A549 (cell line): ENCODE measurements at regions not wholly inside any gene's neighbourhood (a gene's known extent, or its start where the extent isn't known, plus 50 kb on each side); places are given as distances from the start of the nearest gene placed in this dataset.

Source experiments
- ATAC-seq, 2 experiments: fragments of 200-7000 bp in 1 of 2; fragments of >200 bp in 1 of 2; cut with Nextera tagmentation in 1 of 2; cut with Tn5 transposase in 1 of 2; 3 replicates each; pipeline versions ENCODE4 v1.8.0 to v1.9.1; 2018 to 2020; ENCODE audit warnings: mild to moderate bottlenecking in 1 of 2, moderate library complexity in 1 of 2
- CTCF ChIA-PET: fragments of 300-600 bp; sonication (Branson Sonifier 250); formaldehyde crosslinking; extraction: SDS; loops from one replicate; lab custom pipeline; 2021; ENCODE audit warnings: antibody characterized with exemption, inconsistent platforms; lab: Yijun Ruan, JAX
- POLR2A ChIA-PET: fragments of 350-600 bp; formaldehyde crosslinking; extraction: SDS; loops from one replicate; lab custom pipeline; 2021; ENCODE audit warnings: antibody characterized with exemption, inconsistent platforms; lab: Yijun Ruan, JAX
- DNase-seq, 2 experiments: peaks; one replicate each; pipeline versions ENCODE4 v3.0.0 to v3.0.0-alpha.2; 2011 to 2016; ENCODE audit warnings: low read depth in 1 of 2, low spot score in 1 of 2
- FAIRE-seq: peaks from 2 replicates; lab custom pipeline; 2011; peaks lifted over from hg19 to GRCh38; lab: Jason Lieb, UNC
- H3K27ac ChIP-seq, 2 experiments: fragments of >200 bp; sonication (Bioruptor Twin); formaldehyde crosslinking; 3 replicates each; pipeline ENCODE4 v1.5.1; 2016 to 2017
- H3K4me1 ChIP-seq: fragments of >200 bp; sonication (Bioruptor Twin); formaldehyde crosslinking; 3 replicates; pipeline ENCODE4 v1.6.1; 2016
- H3K4me2 ChIP-seq: fragments of >200 bp; sonication (Bioruptor Twin); formaldehyde crosslinking; 3 replicates; pipeline ENCODE4 v1.6.1; 2016
- H3K4me3 ChIP-seq: fragments of >200 bp; sonication (Bioruptor Twin); formaldehyde crosslinking; 3 replicates; pipeline ENCODE4 v1.5.1; 2016
- H3K9me3 ChIP-seq: fragments of >200 bp; sonication (Bioruptor Twin); formaldehyde crosslinking; 3 replicates; pipeline ENCODE4 v1.6.1; 2016
- CBX8 ChIP-seq: fragments of 200-600 bp; sonication (generic); IDR thresholded peaks from 2 replicates; pipeline ENCODE4 v1.6.1; 2016
- CHD4 ChIP-seq: fragments of 200-600 bp; sonication (generic); IDR thresholded peaks from 2 replicates; pipeline ENCODE4 v1.6.1; 2016; ENCODE audit warnings: antibody characterized with exemption, mild to moderate bottlenecking, borderline replicate concordance
- GATA3 ChIP-seq: IDR thresholded peaks from 2 replicates; pipeline ENCODE4 v1.6.1; 2012; ENCODE audit warnings: borderline replicate concordance
- HOXA7 ChIP-seq: fragments of 250-450 bp; sonication (Bioruptor Pico); IDR thresholded peaks from 2 replicates; pipeline ENCODE4 v1.5.0; 2020; ENCODE audit warnings: mild to moderate bottlenecking, moderate library complexity
- JUN ChIP-seq, 2 experiments: fragments of >200 bp; sonication (Bioruptor Twin); formaldehyde crosslinking; IDR thresholded peaks; 2 replicates in 1 of 2; 3 replicates in 1 of 2; pipeline ENCODE4 v1.6.1; 2016 to 2017
- KDM1A ChIP-seq: fragments of 200-600 bp; sonication (generic); IDR thresholded peaks from 2 replicates; pipeline ENCODE4 v1.6.1; 2016; ENCODE audit warnings: low read depth, mild to moderate bottlenecking
- MAZ ChIP-seq: fragments of 150-350 bp; IDR thresholded peaks from 2 replicates; pipeline ENCODE4 v1.6.1; 2014; ENCODE audit warnings: antibody characterized with exemption, low read depth, low read length, borderline replicate concordance
- NR3C1 ChIP-seq: fragments of >200 bp; sonication (Bioruptor Twin); formaldehyde crosslinking; IDR thresholded peaks from 3 replicates; pipeline ENCODE4 v1.6.1; 2017
- POLR2AphosphoS2 ChIP-seq: conservative IDR thresholded peaks from 2 replicates; pipeline ENCODE4 v1.6.1; 2012; ENCODE audit warnings: low read length, improper control_type of control experiment, inconsistent platforms
- RCOR1 ChIP-seq: fragments of 150-350 bp; IDR thresholded peaks from 2 replicates; pipeline ENCODE4 v1.6.1; 2014; ENCODE audit warnings: antibody characterized with exemption, low read length, low read depth
- RFX5 ChIP-seq: fragments of 450-650 bp; IDR thresholded peaks from 2 replicates; pipeline ENCODE4 v1.7.1; 2014; ENCODE audit warnings: antibody characterized with exemption, mild to moderate bottlenecking, moderate library complexity
- SMC3 ChIP-seq: fragments of >200 bp; sonication (Bioruptor Twin); formaldehyde crosslinking; IDR thresholded peaks from 3 replicates; pipeline ENCODE4 v1.6.1; 2018; ENCODE audit warnings: inconsistent platforms
- ZNF302 ChIP-seq: fragments of 250-450 bp; sonication (Bioruptor Pico); IDR thresholded peaks from 2 replicates; pipeline ENCODE4 v1.9.0; 2021; ENCODE audit warnings: inconsistent platforms, mild to moderate bottlenecking, moderate library complexity
- WGBS: methylation state at CpG from one replicate; pipeline ENCODE4 v1.1.6; 2017; ENCODE audit errors: missing lambda C conversion rate; 5-methylcytosine and 5-hydroxymethylcytosine counted together
- TF ChIP-seq, protein P1 (sequence below): IDR thresholded peaks from 2 replicates; pipeline ENCODE4 v1.6.1; 2012; ENCODE audit warnings: low read depth, borderline replicate concordance
- TF ChIP-seq, protein P2 (sequence below): fragments of 250-450 bp; sonication (Bioruptor Pico); IDR thresholded peaks from 2 replicates; pipeline ENCODE4 v1.5.0; 2021; ENCODE audit warnings: mild to moderate bottlenecking, moderate library complexity, borderline replicate concordance
- TF ChIP-seq, protein P3 (sequence below): IDR thresholded peaks from 2 replicates; pipeline ENCODE4 v1.6.1; 2012
- TF ChIP-seq, protein P4 (sequence below): IDR thresholded peaks from 2 replicates; pipeline ENCODE4 v1.6.1; 2012
- TF ChIP-seq, protein P5 (sequence below): fragments of >200 bp; sonication (Bioruptor Twin); formaldehyde crosslinking; IDR thresholded peaks from 2 replicates; pipeline ENCODE4 v1.6.1; 2016
- TF ChIP-seq, protein P6 (sequence below): fragments of 150-350 bp; IDR thresholded peaks from 2 replicates; pipeline ENCODE4 v1.6.1; 2014; ENCODE audit warnings: low read depth, mild to moderate bottlenecking, low read length
- TF ChIP-seq, protein P7 (sequence below): fragments of 450-650 bp; IDR thresholded peaks from 2 replicates; pipeline ENCODE4 v1.6.1; 2014; ENCODE audit warnings: antibody characterized with exemption

DNA sequence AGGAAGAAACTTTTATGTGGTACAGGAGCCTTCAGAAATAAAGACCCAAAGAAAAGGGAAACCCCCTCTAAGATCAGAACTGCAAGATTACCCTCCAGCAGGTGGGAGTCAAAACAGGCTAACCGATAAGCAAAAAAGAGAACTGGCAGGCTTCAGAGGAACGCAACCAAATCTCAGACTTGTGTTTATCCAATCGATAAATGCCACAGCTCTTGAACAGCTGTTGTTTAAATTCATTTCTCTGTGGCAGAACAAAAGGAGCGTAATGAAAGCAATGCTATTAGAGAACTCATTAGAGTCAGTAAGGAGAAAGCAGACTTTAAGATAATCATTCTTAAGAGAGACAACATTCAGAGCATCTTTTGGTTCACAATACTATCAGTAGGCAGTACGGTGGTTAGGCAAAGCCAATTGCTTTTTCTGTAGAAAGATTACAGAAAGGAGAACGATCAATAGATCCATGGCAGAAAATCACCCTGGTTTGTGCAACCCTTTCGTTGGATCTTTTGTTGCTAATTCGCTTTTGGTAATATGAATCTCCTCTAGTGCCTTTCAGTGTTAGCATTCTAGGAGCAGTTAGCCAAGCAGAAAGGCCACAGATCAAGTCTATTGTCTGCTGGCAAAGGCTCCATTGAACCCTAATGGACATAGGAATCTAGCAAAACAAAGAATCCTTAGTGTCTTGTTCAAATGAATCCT lies 476.4 kb upstream of the CHST9 start:
- FAIRE-seq (no peak), DNase-seq (no peak), ATAC-seq (no peak)
- TF ChIP-seq CHD4, result no peak
- TF ChIP-seq, protein P1, sequence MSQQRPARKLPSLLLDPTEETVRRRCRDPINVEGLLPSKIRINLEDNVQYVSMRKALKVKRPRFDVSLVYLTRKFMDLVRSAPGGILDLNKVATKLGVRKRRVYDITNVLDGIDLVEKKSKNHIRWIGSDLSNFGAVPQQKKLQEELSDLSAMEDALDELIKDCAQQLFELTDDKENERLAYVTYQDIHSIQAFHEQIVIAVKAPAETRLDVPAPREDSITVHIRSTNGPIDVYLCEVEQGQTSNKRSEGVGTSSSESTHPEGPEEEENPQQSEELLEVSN, result no peak
- H3K4me3 ChIP-seq, result no peak overlapping the region
- 45% methylated on average over 8 of the region's 8 CpGs for WGBS
- CTCF ChIA-PET, result interaction anchor here (0.6 kb wide), 1 partner anchor 467 kb away, joined by 3 read pairs; no protein-coding TSS in a partner anchor
- no peaks in the 10 kb centered on the region for H3K4me1 ChIP-seq
- no peak overlapping the region for H3K4me2 ChIP-seq
- POLR2A ChIA-PET, result no interaction called here
- no peak overlapping the region for H3K27ac ChIP-seq
- no peaks in the 10 kb centered on the region for H3K9me3 ChIP-seq

DNA sequence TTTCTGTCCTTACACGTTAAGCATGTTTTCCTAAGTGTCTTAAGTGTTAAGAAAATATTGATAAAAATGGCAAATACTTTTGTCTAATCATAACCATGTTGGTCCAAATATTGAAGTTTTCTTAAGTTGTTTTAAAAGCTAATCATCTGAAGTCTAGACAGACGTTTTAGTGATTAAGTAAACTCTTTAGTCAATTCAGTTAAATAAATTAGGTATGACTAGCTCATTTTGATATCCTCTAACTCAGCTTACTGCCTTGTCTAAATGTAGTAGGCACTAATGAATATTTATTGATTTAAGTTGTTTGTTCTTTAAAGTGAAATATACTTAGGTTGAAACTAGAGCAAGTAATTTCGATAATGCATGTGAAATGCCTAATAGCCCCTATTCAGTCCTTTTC lies 471.8 kb upstream of the CHST9 start:
- 21% methylated on average over 3 of the region's 3 CpGs for WGBS
- CTCF ChIA-PET, result no interaction called here

DNA sequence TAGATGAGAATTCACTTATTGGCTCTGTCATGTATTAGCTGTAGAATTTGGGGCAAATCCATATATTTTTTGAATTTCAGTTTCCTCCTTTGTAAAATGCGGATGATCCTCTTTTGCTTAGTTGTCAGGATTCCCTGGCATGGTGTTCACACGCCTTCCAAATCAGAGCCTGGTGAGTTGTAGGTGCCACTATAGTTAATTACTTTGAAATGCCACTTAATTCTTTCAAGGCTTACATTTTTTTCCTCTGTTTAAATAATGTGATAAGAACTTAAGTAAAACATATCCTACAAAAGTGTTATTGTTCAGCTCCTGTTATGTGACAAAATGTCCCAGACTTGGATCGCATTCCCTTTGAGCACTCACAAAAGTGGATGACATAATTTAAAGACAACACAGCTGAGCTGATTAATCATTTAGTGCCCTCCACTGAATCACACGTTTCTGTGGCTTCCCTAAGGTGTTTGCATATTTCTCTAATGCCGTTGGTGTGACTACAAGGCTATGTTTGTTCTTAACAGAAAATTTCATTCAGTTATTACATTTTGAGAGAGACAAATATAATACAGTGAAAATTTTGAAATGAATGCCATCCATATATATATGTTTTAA lies 471.2 kb upstream of the CHST9 start:
- no peak for FAIRE-seq
- no peaks in the 10 kb centered on the region for H3K9me3 ChIP-seq
- 35% methylated on average over 5 of the region's 5 CpGs for WGBS
- H3K4me3 ChIP-seq, result no peak overlapping the region
- H3K4me2 ChIP-seq, result 0 out of 3 replicates have a peak overlapping the region, but pooled peaks have one; percentile 6
- no peak overlapping the region for H3K27ac ChIP-seq
- TF ChIP-seq, protein P2, sequence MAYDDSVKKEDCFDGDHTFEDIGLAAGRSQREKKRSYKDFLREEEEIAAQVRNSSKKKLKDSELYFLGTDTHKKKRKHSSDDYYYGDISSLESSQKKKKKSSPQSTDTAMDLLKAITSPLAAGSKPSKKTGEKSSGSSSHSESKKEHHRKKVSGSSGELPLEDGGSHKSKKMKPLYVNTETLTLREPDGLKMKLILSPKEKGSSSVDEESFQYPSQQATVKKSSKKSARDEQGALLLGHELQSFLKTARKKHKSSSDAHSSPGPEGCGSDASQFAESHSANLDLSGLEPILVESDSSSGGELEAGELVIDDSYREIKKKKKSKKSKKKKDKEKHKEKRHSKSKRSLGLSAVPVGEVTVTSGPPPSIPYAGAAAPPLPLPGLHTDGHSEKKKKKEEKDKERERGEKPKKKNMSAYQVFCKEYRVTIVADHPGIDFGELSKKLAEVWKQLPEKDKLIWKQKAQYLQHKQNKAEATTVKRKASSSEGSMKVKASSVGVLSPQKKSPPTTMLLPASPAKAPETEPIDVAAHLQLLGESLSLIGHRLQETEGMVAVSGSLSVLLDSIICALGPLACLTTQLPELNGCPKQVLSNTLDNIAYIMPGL (CRISPR knock-in tag), result no peak
- TF ChIP-seq SMC3 (no peak), KDM1A (no peak), NR3C1 (no peak), JUN (IDR thresholded peaks at IDR 0.05) (no peak)
- TF ChIP-seq, protein P3, sequence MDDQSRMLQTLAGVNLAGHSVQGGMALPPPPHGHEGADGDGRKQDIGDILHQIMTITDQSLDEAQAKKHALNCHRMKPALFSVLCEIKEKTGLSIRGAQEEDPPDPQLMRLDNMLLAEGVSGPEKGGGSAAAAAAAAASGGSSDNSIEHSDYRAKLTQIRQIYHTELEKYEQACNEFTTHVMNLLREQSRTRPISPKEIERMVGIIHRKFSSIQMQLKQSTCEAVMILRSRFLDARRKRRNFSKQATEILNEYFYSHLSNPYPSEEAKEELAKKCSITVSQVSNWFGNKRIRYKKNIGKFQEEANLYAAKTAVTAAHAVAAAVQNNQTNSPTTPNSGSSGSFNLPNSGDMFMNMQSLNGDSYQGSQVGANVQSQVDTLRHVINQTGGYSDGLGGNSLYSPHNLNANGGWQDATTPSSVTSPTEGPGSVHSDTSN, result no peak
- TF ChIP-seq, protein P4, sequence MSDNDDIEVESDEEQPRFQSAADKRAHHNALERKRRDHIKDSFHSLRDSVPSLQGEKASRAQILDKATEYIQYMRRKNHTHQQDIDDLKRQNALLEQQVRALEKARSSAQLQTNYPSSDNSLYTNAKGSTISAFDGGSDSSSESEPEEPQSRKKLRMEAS, result no peak
- TF ChIP-seq, protein P5, sequence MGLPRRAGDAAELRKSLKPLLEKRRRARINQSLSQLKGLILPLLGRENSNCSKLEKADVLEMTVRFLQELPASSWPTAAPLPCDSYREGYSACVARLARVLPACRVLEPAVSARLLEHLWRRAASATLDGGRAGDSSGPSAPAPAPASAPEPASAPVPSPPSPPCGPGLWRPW, result no peak
- TF ChIP-seq, protein P6, sequence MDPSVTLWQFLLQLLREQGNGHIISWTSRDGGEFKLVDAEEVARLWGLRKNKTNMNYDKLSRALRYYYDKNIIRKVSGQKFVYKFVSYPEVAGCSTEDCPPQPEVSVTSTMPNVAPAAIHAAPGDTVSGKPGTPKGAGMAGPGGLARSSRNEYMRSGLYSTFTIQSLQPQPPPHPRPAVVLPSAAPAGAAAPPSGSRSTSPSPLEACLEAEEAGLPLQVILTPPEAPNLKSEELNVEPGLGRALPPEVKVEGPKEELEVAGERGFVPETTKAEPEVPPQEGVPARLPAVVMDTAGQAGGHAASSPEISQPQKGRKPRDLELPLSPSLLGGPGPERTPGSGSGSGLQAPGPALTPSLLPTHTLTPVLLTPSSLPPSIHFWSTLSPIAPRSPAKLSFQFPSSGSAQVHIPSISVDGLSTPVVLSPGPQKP, result no peak
- H3K4me1 ChIP-seq, result no peaks in the 10 kb centered on the region
- ATAC-seq, result no peak
- CTCF ChIA-PET, result no interaction called here
- DNase-seq, result peak in 1 of 2 experiments; percentile 0
- POLR2A ChIA-PET, result no interaction called here

More for the DNA sequence above, 471.8 kb upstream of the CHST9 start:
- no peak overlapping the region for H3K4me2 ChIP-seq
- ATAC-seq (no peak), DNase-seq (no peak), FAIRE-seq (no peak)
- no peak overlapping the region for H3K27ac ChIP-seq
- no peak overlapping the region for H3K4me3 ChIP-seq
- POLR2A ChIA-PET, result no interaction called here
- H3K4me1 ChIP-seq, result no peaks in the 10 kb centered on the region
- no peaks in the 10 kb centered on the region for H3K9me3 ChIP-seq
- TF ChIP-seq HOXA7 (CRISPR knock-in tag), result no peak
- no peak for TF ChIP-seq SMC3
- TF ChIP-seq, protein P7, sequence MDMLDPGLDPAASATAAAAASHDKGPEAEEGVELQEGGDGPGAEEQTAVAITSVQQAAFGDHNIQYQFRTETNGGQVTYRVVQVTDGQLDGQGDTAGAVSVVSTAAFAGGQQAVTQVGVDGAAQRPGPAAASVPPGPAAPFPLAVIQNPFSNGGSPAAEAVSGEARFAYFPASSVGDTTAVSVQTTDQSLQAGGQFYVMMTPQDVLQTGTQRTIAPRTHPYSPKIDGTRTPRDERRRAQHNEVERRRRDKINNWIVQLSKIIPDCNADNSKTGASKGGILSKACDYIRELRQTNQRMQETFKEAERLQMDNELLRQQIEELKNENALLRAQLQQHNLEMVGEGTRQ, result no peak
- TF ChIP-seq ZNF302 (CRISPR knock-in tag), result no peak
- TF ChIP-seq RFX5, result no peak
- TF ChIP-seq RCOR1, result no peak
- no peak for TF ChIP-seq GATA3
- TF ChIP-seq POLR2AphosphoS2, result no peak
- TF ChIP-seq MAZ, result no peak
- TF ChIP-seq CBX8, result no peak
- TF ChIP-seq, protein P5, result no peak
